ENCODE measurements at regions not wholly inside any gene's neighbourhood (a gene's known extent, or its start where the extent isn't known, plus 50 kb on each side); places are given as distances from the start of the nearest gene placed in this dataset.

DNA sequence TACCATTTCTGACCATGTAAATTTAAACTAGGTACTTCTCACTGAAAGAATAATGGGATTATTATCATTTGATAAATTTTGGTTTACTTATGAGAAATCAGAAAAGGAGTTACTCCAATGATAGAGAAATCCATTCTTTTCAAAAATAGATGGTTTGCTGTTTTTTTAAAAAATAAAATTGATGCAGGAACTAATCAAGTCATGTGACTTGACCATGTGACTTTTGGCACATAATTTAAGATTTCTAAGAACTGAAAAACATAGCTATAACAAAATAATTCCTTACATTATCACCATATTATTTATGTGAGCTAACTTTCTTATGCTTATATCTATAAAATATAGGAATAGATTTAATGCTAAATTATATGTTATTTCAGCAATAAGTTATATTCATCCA lies 247.1 kb upstream of the FIGN start:
- TF ChIP-seq, protein P1, sequence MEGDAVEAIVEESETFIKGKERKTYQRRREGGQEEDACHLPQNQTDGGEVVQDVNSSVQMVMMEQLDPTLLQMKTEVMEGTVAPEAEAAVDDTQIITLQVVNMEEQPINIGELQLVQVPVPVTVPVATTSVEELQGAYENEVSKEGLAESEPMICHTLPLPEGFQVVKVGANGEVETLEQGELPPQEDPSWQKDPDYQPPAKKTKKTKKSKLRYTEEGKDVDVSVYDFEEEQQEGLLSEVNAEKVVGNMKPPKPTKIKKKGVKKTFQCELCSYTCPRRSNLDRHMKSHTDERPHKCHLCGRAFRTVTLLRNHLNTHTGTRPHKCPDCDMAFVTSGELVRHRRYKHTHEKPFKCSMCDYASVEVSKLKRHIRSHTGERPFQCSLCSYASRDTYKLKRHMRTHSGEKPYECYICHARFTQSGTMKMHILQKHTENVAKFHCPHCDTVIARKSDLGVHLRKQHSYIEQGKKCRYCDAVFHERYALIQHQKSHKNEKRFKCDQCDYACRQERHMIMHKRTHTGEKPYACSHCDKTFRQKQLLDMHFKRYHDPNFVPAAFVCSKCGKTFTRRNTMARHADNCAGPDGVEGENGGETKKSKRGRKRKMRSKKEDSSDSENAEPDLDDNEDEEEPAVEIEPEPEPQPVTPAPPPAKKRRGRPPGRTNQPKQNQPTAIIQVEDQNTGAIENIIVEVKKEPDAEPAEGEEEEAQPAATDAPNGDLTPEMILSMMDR (IDR thresholded peaks at IDR 0.05), result no peak
- TF ChIP-seq POLR2A (IDR thresholded peaks at IDR 0.05), result no peak

All from Peyer's patch (tissue), 4 donors.